Adipocyte (in vitro differentiated cells): ENCODE measurements at regions not wholly inside any gene's neighbourhood (a gene's known extent, or its start where the extent isn't known, plus 50 kb on each side); places are given as distances from the start of the nearest gene placed in this dataset.

Source experiments
- DNase-seq: peaks from one replicate; pipeline ENCODE4 v3.0.0-alpha.2; 2015; ENCODE audit warnings: low read depth
- H3K27me3 ChIP-seq: replicated peaks from 2 replicates; pipeline ENCODE4 v1.7.0; 2013; ENCODE audit warnings: mild to moderate bottlenecking, low read length, moderate library complexity; ENCODE audit not compliant: control insufficient read depth, insufficient read depth
- H3K36me3 ChIP-seq: 2 replicates; pipeline ENCODE4 v1.7.0; 2013; ENCODE audit warnings: low read length, mild to moderate bottlenecking, moderate library complexity; ENCODE audit not compliant: control insufficient read depth, insufficient read depth, severe bottlenecking
- H3K4me1 ChIP-seq: 2 replicates; pipeline ENCODE4 v1.7.0; 2013; ENCODE audit warnings: mild to moderate bottlenecking, low read length, moderate library complexity; ENCODE audit not compliant: control insufficient read depth, insufficient read depth
- H3K4me3 ChIP-seq: 2 replicates; pipeline ENCODE4 v1.7.0; 2013; ENCODE audit warnings: mild to moderate bottlenecking, low read length, moderate library complexity
- H3K9ac ChIP-seq: 2 replicates; pipeline ENCODE4 v1.7.0; 2013; ENCODE audit warnings: mild to moderate bottlenecking, low read length, moderate library complexity
- H3K9me3 ChIP-seq: 2 replicates; pipeline ENCODE4 v1.7.0; 2013; ENCODE audit warnings: mild to moderate bottlenecking, low read length, moderate library complexity; ENCODE audit not compliant: control insufficient read depth

GRCh38 chr12:126883697-126884096 lies 1383.3 kb upstream of the TMEM132C start:
- H3K36me3 ChIP-seq, result no peaks in the 10 kb centered on the region
- H3K4me3 ChIP-seq, result no peak overlapping the region
- no peaks in the 10 kb centered on the region for H3K4me1 ChIP-seq
- no peaks in the 10 kb centered on the region for H3K9me3 ChIP-seq
- no peak overlapping the region for H3K9ac ChIP-seq
- peaks cover 7% of the 10 kb centered on the region for H3K27me3 ChIP-seq
- no peak for DNase-seq

- no peak overlapping the region for H3K9ac ChIP-seq
- no peaks in the 10 kb centered on the region for H3K36me3 ChIP-seq
- no peaks in the 10 kb centered on the region for H3K4me1 ChIP-seq
- peaks cover under 1% of the 10 kb centered on the region for H3K27me3 ChIP-seq
- no peak overlapping the region for H3K4me3 ChIP-seq
- no peaks in the 10 kb centered on the region for H3K9me3 ChIP-seq
- no peak for DNase-seq
Measured at GRCh38 chr12:126889501-126889900, 1377.5 kb upstream of the TMEM132C start.

GRCh38 chr12:126890097-126890496 lies 1376.9 kb upstream of the TMEM132C start:
- DNase-seq, result no peak
- Histone ChIP-seq H3K27me3 (no peaks in the 10 kb centered on the region), H3K4me3 (no peak overlapping the region), H3K9me3 (no peaks in the 10 kb centered on the region), H3K4me1 (no peaks in the 10 kb centered on the region), H3K36me3 (no peaks in the 10 kb centered on the region), H3K9ac (no peak overlapping the region)

- Histone ChIP-seq H3K27me3 (no peaks in the 10 kb centered on the region), H3K4me1 (no peaks in the 10 kb centered on the region), H3K9me3 (no peaks in the 10 kb centered on the region), H3K9ac (no peak overlapping the region), H3K36me3 (no peaks in the 10 kb centered on the region), H3K4me3 (no peak overlapping the region)
- DNase-seq, result no peak
Measured at GRCh38 chr12:126891789-126892188, 1375.2 kb upstream of the TMEM132C start.

GRCh38 chr12:126895951-126896913 lies 1370.7 kb upstream of the TMEM132C start:
- Histone ChIP-seq H3K36me3 (no peaks in the 10 kb centered on the region), H3K9me3 (no peaks in the 10 kb centered on the region), H3K9ac (no peak overlapping the region), H3K27me3 (peaks cover 4% of the 10 kb centered on the region), H3K4me3 (no peak overlapping the region), H3K4me1 (no peaks in the 10 kb centered on the region)
- DNase-seq, result no peak

- no peaks in the 10 kb centered on the region for H3K36me3 ChIP-seq
- H3K4me3 ChIP-seq, result no peak overlapping the region
- H3K9ac ChIP-seq, result no peak overlapping the region
- no peak for DNase-seq
- peaks cover 4% of the 10 kb centered on the region for H3K27me3 ChIP-seq
- H3K9me3 ChIP-seq, result no peaks in the 10 kb centered on the region
- H3K4me1 ChIP-seq, result no peaks in the 10 kb centered on the region
Measured at GRCh38 chr12:126897102-126897501, 1369.9 kb upstream of the TMEM132C start.

GRCh38 chr12:126897778-126898177 lies 1369.2 kb upstream of the TMEM132C start:
- Histone ChIP-seq H3K4me1 (no peaks in the 10 kb centered on the region), H3K9ac (no peak overlapping the region), H3K4me3 (no peak overlapping the region), H3K27me3 (peaks cover 4% of the 10 kb centered on the region), H3K9me3 (no peaks in the 10 kb centered on the region), H3K36me3 (no peaks in the 10 kb centered on the region)
- DNase-seq, result no peak

- Histone ChIP-seq H3K27me3 (peaks cover 4% of the 10 kb centered on the region), H3K9ac (no peak overlapping the region), H3K4me1 (no peaks in the 10 kb centered on the region), H3K4me3 (no peak overlapping the region), H3K36me3 (no peaks in the 10 kb centered on the region), H3K9me3 (no peaks in the 10 kb centered on the region)
- DNase-seq, result no peak
Measured at GRCh38 chr12:126898562-126898961, 1368.4 kb upstream of the TMEM132C start.

- H3K4me1 ChIP-seq, result no peaks in the 10 kb centered on the region
- no peaks in the 10 kb centered on the region for H3K36me3 ChIP-seq
- DNase-seq, result no peak
- H3K4me3 ChIP-seq, result no peak overlapping the region
- no peak overlapping the region for H3K9ac ChIP-seq
- H3K27me3 ChIP-seq, result peaks cover 4% of the 10 kb centered on the region
- no peaks in the 10 kb centered on the region for H3K9me3 ChIP-seq
Measured at GRCh38 chr12:126899926-126900792, 1366.8 kb upstream of the TMEM132C start.

- DNase-seq, result no peak
- H3K9ac ChIP-seq, result no peak overlapping the region
- no peak overlapping the region for H3K4me3 ChIP-seq
- H3K9me3 ChIP-seq, result no peaks in the 10 kb centered on the region
- no peaks in the 10 kb centered on the region for H3K4me1 ChIP-seq
- no peaks in the 10 kb centered on the region for H3K36me3 ChIP-seq
- no peaks in the 10 kb centered on the region for H3K27me3 ChIP-seq
Measured at GRCh38 chr12:126903027-126903876, 1363.7 kb upstream of the TMEM132C start.
